Lower leg skin (tissue), 4 donors: ENCODE measurements at regions not wholly inside any gene's neighbourhood (a gene's known extent, or its start where the extent isn't known, plus 50 kb on each side); places are given as distances from the start of the nearest gene placed in this dataset.

Experiments
- DNase-seq, 2 donors: peaks; one replicate each; pipeline ENCODE4 v3.0.0-alpha.2; 2019; ENCODE audit warnings: low spot score in 2 of 2
- H3K4me3 ChIP-seq: fragments of 200-600 bp; sonication (generic); 2 replicates; pipeline ENCODE4 v1.5.1; 2017; ENCODE audit warnings: mild to moderate bottlenecking, low read depth; ENCODE audit not compliant: poor library complexity, severe bottlenecking
- POLR2A ChIP-seq, 2 donors: fragments of 450-650 bp; IDR thresholded peaks; one replicate each; pipeline ENCODE4 v1.6.1; 2016 to 2017; ENCODE audit warnings: antibody characterized with exemption in 2 of 2, mild to moderate bottlenecking in 1 of 2, moderate library complexity in 1 of 2
- WGBS, 2 donors: methylation state at CpG; one replicate each; pipeline ENCODE4 v1.1.5; 2018; 5-methylcytosine and 5-hydroxymethylcytosine counted together
- intact Hi-C: fragments of 100-400 bp; cut with DNase I; formaldehyde crosslinking; loops from one replicate; pipeline ENCODE4 v1.15.0; 2023; ENCODE audit warnings: low total_unique reads
- TF ChIP-seq, protein P1 (sequence below), 3 donors: fragments of 450-650 bp; IDR thresholded peaks; one replicate each; pipeline ENCODE4 v1.5.1; 2016; ENCODE audit warnings: antibody characterized with exemption in 3 of 3, mild to moderate bottlenecking in 3 of 3, moderate library complexity in 2 of 3

DNA sequence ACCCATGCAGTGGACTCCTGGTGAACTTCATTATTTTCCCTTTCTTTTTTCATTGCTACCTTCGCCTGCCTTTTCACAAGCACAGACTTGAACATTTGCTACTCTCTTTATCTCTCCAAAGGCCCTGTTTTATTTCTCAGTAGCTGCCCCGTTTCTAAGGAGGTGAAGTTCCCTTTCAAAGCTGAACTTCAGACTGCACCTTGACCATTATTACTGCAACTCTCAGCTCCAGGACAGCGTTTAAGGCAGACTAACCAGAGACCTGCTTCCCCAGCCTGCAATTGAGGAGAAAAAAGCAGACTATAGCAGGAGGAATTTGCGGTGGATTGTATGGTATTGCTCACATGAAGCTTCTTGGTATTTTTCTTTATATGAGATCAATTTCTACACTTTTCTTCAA is 460.7 kb downstream of the CBLN4 start:
- no peak overlapping the region for H3K4me3 ChIP-seq
- WGBS, 2 donors: 66 to 71% methylated on average over 4 of the region's 4 CpGs
- TF ChIP-seq, protein P1, sequence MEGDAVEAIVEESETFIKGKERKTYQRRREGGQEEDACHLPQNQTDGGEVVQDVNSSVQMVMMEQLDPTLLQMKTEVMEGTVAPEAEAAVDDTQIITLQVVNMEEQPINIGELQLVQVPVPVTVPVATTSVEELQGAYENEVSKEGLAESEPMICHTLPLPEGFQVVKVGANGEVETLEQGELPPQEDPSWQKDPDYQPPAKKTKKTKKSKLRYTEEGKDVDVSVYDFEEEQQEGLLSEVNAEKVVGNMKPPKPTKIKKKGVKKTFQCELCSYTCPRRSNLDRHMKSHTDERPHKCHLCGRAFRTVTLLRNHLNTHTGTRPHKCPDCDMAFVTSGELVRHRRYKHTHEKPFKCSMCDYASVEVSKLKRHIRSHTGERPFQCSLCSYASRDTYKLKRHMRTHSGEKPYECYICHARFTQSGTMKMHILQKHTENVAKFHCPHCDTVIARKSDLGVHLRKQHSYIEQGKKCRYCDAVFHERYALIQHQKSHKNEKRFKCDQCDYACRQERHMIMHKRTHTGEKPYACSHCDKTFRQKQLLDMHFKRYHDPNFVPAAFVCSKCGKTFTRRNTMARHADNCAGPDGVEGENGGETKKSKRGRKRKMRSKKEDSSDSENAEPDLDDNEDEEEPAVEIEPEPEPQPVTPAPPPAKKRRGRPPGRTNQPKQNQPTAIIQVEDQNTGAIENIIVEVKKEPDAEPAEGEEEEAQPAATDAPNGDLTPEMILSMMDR (IDR thresholded peaks at IDR 0.05): no peak
- no peak for TF ChIP-seq POLR2A (IDR thresholded peaks at IDR 0.05)
- DNase-seq: no peak
- intact Hi-C loops: no loop called here

DNA sequence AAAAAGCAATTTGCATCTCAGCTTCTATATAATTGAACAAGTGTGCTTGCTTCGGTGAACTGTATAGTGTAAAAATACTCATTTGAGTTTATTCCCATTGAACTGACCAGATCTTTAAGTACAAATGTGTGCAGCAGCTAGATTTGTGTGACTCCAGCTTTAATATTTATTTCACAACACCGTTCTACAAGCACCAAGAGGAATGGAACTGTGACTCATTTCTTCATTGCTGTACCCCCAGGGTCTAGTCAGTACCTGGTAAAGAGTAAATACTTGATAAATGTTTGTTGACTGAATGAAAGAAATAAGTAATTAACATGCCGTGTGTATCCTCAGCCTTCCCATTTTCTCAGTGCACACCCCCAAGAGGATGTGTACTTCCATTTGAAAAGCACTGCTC is 464.8 kb downstream of the CBLN4 start:
- intact Hi-C loops: no loop called here
- 54 to 61% methylated on average over 3 of the region's 3 CpGs for whole genome bisulfite sequencing, 2 donors
- TF ChIP-seq POLR2A (IDR thresholded peaks at IDR 0.05): no peak
- TF ChIP-seq, protein P1 (IDR thresholded peaks at IDR 0.05): no peak
- no peak for DNase-seq
- H3K4me3 ChIP-seq: no peak overlapping the region

DNA sequence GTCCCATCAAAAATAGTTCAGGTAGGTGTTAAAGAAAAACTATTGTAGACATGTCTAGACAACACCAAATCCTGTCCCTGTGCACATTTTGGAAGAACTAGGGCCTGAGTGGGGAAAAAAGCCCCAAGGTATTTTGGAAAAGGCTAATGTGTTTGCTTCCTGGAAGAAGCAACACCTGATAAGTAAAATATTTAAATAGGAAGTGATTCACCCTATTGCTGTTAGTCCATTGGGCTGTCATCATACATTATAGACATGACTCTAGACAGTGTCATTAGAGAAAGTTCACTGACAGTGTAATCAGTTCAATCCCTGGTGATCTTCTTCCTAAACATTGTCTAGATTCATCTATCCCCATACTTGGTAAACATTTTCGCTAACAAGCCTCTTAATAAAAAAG is 465.3 kb downstream of the CBLN4 start:
- no peak for TF ChIP-seq POLR2A (IDR thresholded peaks at IDR 0.05)
- TF ChIP-seq, protein P1 (IDR thresholded peaks at IDR 0.05): no peak
- no peak for DNase-seq
- intact Hi-C loops: no loop called here
- H3K4me3 ChIP-seq: no peak overlapping the region
- 85 to 96% methylated on average over 1 of the region's 1 CpG for WGBS, 2 donors

DNA sequence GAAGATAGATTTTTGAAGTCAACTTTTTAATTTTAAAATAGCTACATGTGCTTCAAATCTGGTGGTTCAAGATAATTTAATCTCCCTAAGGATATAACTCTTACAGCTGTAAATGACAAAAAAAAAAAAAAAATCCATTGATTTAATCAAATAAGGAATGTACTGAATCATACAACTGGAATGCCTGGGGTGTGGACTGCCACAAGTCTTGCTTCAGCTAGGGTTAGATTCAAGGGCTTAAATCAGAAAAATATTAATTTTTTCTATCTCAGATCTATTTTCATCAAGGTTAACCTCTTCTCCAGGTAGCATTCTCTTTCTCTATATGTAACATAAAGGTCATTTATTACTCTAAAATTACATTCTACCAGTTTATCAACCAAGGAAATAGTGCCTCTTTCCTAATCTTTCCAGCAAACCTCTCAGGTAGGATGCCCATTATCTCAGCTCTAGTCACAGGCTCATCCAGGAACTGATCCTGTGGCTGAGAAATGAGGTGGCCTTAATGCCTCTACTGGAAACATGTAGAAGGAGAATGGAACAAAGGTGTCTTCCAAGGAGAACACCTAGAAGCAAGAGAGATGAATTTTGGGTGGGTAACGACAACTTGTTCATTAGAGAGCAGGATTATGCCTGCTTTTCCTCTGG is 466.9 kb downstream of the CBLN4 start:
- WGBS, 2 donors: 56 to 82% methylated on average over 1 of the region's 1 CpG
- TF ChIP-seq, protein P1 (IDR thresholded peaks at IDR 0.05): no peak
- no peak for TF ChIP-seq POLR2A (IDR thresholded peaks at IDR 0.05)
- intact Hi-C loops: no loop called here
- H3K4me3 ChIP-seq: no peak overlapping the region
- DNase-seq: no peak

DNA sequence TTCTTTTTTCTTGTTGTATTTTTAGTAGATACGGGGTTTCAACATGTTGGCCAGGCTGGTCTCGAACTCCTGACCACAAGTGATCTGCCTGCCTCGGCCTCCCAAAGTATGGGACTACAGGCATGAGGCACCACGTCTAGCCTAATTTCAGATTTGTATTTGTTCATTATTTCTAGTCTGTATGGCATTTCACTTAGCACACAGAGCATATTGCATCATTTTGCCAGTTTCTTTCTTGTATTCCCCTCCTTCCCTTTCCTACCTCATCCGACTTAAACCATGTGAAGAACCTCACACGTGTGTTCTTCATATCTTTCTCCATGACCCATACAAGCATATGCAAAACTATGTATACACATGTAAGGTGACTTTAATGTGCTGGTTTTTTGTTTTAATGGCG is 470.0 kb downstream of the CBLN4 start:
- 72 to 78% methylated on average over 7 of the region's 7 CpGs for WGBS, 2 donors
- TF ChIP-seq, protein P1 (IDR thresholded peaks at IDR 0.05): no peak
- no peak for TF ChIP-seq POLR2A (IDR thresholded peaks at IDR 0.05)

DNA sequence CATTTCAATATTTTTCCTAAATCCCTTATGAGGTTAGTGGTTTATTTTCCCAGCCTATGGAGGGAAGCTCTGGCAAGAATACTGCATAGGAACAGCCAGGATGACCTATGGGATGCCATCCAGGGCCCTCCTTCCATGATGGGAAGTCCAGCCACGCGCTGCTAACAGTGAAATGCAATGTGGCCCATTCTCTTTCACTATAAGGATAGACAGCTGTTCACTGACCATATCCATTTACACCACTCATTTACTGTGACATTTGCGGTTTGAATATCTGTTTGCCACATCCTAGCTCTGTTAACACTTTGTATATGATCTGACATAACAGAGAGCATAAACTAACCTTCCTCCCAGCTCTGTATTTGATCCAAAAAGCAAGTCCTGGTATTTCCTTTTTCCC is 471.7 kb downstream of the CBLN4 start:
- no peak for DNase-seq
- WGBS, 2 donors: 96 to 99% methylated on average over 3 of the region's 3 CpGs
- intact Hi-C loops: no loop called here
- no peak for TF ChIP-seq POLR2A (IDR thresholded peaks at IDR 0.05)
- TF ChIP-seq, protein P1 (IDR thresholded peaks at IDR 0.05): no peak
- no peak overlapping the region for H3K4me3 ChIP-seq

More for the DNA sequence above, 470.0 kb downstream of the CBLN4 start:
- H3K4me3 ChIP-seq: no peak overlapping the region
- intact Hi-C loops: no loop called here
- DNase-seq: no peak
